Urinary bladder (tissue), 3 donors: ENCODE measurements at regions not wholly inside any gene's neighbourhood (a gene's known extent, or its start where the extent isn't known, plus 50 kb on each side); places are given as distances from the start of the nearest gene placed in this dataset.
A peak's percentile ranks its signal among the peaks of the same experiment; 100 is the strongest.

Source experiments
- DNase-seq: peaks from one replicate; pipeline ENCODE4 v3.0.0-alpha.2; 2015; ENCODE audit errors: extremely low spot score
- H3K27ac ChIP-seq: one replicate; pipeline ENCODE4 v1.5.1; 2013; ENCODE audit warnings: low read depth, mild to moderate bottlenecking, moderate library complexity
- H3K36me3 ChIP-seq: one replicate; pipeline ENCODE4 v1.6.1; 2013; ENCODE audit warnings: mild to moderate bottlenecking, moderate library complexity; ENCODE audit not compliant: insufficient read depth
- H3K4me1 ChIP-seq: one replicate; pipeline ENCODE4 v1.6.1; 2013; ENCODE audit warnings: mild to moderate bottlenecking, moderate library complexity; ENCODE audit not compliant: insufficient read depth
- H3K4me3 ChIP-seq: one replicate; pipeline ENCODE4 v1.5.1; 2013; ENCODE audit warnings: low read depth, low read length
- WGBS: extraction: QIAGEN DNeasy Blood & Tissue Kit; methylation state at CpG from one replicate; pipeline ENCODE4 v1.1.7; 2013; 5-methylcytosine and 5-hydroxymethylcytosine counted together
- donor health status: healthy with polysubstance abuse.
- donor health status: healthy.

DNA sequence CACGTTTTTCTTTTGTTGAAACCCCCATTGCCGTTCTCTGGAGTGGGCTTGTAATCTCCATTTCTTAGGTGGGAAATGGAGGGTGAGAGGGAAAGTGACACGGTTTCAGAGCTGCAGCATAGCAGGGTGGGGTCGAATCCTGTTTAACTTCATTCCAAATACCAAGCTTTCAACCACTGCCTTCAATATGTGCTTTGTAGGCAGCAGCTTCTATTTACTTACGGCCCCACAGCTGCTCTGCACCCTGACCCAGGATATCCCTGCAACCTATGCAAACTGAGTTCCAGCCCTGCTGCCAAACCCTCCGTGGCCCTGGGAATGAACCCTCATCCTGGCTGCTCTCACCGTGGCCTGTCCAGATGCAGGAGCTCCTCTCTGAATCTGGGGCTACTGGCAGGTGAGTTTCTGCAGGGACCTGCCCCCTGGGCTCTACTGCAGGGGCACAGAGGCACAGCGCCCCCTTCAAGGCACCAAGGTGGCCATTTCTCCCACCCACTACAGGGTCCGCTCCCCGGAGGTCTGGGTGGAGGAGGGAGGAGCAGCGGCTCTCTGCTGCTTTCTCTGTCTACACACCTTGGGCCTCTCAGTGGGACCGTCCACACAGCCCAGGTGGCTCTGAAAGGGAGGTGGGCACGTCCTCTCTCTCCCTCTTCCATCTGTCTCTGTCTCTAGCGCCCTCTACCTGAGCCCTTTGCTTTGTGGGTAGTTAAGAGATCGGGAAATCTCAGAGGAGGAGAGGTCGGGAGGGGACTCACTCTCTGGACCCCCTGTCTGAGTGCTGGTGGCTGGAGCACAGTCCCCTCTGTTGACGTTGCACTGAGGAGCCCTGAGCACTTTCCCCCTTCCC lies 279.1 kb downstream of the BRD1 start:
- 41% methylated on average over 17 of the region's 17 CpGs for WGBS
- Histone ChIP-seq H3K36me3 (no peaks in the 10 kb centered on the region), H3K27ac (no peak overlapping the region), H3K4me1 (no peaks in the 10 kb centered on the region), H3K4me3 (no peak overlapping the region)
- DNase-seq: peak; percentile 37

DNA sequence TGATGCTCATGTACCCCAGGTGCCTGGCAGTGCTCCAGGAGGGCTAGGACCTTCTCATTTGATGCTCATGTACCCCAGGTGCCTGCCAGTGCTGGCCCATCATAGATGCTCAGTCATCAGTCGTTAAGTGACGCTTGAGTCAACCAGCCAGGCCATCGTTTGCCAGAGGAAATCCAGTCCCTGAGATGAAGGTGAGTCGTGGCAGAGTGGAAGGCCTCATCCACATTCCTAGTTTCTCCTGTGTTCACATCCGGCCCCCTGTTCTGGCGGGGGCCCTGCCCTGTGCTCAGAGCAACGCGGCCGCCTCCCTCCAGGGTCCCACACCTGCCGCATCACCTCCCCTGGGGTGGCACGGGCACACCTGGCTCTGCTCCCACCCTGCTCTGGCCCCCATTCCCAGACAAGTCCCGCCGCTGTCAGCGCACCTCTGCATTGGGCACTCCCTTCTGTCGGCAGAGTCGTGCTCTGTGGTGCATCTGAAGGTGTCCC lies 279.9 kb downstream of the BRD1 start:
- 86% methylated on average over 16 of the region's 16 CpGs for WGBS
- Histone ChIP-seq H3K27ac (no peak overlapping the region), H3K36me3 (no peaks in the 10 kb centered on the region), H3K4me3 (no peak overlapping the region), H3K4me1 (no peaks in the 10 kb centered on the region)
- no peak for DNase-seq

DNA sequence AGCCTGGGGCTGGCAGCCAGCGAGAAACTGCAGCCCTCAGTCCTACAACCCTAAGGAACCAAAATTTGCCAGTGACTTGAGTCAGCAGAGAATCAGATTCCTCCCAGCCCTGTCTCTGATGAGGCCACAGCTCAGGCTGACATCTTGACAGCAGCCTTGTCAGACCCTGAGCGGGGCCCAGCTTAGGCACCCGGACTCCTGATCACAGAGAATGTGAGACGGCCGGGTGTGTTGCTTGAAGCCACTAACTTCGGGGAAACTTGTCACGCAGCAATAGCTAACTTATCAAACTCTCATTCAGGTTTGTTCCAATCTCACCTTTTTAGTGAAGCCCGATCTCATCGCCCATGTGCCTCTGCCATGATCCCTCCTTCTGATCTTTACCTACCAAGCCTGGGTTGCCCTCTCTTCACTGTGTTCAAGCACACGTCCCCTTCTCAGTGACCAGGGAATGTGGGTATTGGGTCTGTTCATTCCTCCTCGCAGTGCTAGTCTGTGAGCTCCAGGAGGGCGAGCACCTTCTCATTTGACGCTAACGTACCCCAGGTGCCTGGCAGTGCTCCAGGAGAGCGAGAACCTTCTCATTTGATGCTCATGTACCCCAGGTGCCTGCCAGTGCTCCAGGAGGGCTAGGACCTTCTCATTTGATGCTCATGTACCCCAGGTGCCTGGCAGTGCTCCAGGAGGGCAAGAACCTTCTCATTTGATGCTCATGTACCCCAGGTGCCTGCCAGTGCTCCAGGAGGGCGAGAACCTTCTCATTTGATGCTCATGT lies 280.7 kb downstream of the BRD1 start:
- 90% methylated on average over 16 of the region's 16 CpGs for WGBS
- DNase-seq: no peak

GRCh38 chr22:49545606-49546005 lies 282.1 kb downstream of the BRD1 start:
- Histone ChIP-seq H3K4me1 (no peaks in the 10 kb centered on the region), H3K36me3 (no peaks in the 10 kb centered on the region), H3K27ac (no peak overlapping the region), H3K4me3 (no peak overlapping the region)
- DNase-seq: no peak
- 69% methylated on average over 8 of the region's 8 CpGs for WGBS

More for the DNA sequence above, 280.7 kb downstream of the BRD1 start:
- no peak overlapping the region for H3K27ac ChIP-seq
- no peaks in the 10 kb centered on the region for H3K4me1 ChIP-seq
- no peak overlapping the region for H3K4me3 ChIP-seq
- no peaks in the 10 kb centered on the region for H3K36me3 ChIP-seq

- WGBS: 58% methylated on average over 10 of the region's 10 CpGs
- Histone ChIP-seq H3K4me1 (no peaks in the 10 kb centered on the region), H3K27ac (no peak overlapping the region), H3K36me3 (no peaks in the 10 kb centered on the region), H3K4me3 (no peak overlapping the region)
- no peak for DNase-seq
Observed at GRCh38 chr22:49544286-49544685, 283.4 kb downstream of the BRD1 start.

DNA sequence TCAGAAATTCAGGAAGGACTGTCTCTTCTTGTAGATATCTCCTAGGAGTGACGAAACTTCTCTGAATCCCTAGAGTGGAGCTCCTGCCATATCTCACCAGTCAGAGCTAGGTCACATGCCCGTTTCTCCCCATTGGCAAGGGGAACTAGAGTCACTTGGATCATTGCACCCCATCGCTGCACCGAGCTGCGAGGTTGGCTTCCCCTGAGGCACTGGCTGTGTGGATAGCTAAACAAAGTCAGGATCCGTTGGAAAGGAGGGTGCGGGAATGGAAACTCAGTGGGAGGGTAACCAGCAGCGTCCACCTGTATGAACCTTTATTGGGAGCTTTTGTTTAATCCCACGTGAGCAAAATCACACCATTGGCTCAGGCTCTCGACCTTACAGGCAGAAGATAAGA lies 283.8 kb downstream of the BRD1 start:
- WGBS: 78% methylated on average over 10 of the region's 10 CpGs
- no peaks in the 10 kb centered on the region for H3K4me1 ChIP-seq

DNA sequence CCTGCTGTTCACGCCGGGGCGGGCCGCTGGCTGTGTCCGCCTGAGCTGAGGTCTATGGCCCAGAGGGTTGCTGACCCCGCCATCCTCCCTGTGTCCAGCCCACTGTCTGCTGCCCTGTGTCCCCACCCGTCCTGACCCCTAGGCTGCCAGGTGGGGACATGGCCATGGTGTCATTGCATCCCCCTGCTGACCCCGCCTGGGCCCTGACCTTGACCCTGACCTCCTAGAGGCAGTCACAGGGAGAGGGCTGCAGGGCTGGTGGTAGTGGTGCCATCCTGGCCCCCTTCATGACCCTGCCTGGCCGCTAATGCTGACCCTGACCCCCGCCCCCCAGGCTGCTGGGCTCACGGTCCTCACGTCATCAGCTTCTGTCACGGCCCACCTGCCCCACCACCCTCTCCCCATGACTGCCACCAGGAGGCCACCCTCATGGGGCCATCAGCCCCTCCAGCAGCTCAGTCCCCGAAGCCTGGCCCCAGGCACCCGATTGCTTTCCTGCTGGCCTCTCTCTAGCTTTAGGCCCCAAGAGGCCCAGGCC lies 285.9 kb downstream of the BRD1 start:
- no peak for DNase-seq
- no peak overlapping the region for H3K27ac ChIP-seq
- WGBS: 93% methylated on average over 15 of the region's 15 CpGs
- no peaks in the 10 kb centered on the region for H3K4me1 ChIP-seq
- no peaks in the 10 kb centered on the region for H3K36me3 ChIP-seq
- H3K4me3 ChIP-seq: no peak overlapping the region

More for the DNA sequence above, 283.8 kb downstream of the BRD1 start:
- Histone ChIP-seq H3K4me3 (no peak overlapping the region), H3K27ac (no peak overlapping the region), H3K36me3 (no peaks in the 10 kb centered on the region)
- no peak for DNase-seq

DNA sequence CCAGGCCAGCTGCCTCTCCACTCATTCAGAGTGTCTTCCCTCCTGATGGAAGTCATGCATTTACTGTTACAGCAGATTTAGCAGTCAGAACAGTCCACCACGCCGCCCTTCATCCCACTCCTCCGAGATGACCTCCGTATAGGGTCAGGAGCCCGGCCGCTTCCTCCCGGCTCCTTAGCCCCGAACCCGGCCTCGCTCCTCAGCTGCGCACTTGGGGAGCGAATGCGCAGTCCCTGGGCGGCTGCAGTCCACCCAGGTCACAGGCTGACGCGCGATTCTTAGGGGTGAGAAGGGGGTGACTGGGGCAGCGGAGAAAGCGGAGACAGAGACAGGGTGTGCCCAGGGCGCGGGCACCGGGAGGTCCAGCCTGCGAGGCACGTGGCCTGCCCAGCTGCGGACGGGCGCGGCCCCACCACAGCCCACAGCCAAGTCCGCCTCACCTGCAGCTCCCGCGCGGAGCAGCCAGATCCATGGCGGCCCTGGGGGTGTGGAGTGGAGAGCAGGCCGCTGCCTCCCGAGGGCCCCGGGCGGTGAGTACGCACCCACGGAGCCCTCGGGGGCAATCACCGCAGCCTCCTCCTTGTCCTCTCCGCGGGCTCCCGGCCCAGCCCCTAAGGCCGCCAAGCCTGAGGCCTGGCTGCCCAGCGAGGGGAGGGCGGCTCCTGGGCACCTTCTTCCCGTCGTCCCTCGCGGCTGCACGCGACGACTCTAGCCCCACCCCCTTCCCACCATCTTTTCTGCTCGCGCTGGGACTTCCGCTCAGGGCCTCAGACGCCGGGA lies 286.6 kb downstream of the BRD1 start:
- 96% methylated on average over 59 of the region's 59 CpGs for WGBS
- Histone ChIP-seq H3K4me1 (no peaks in the 10 kb centered on the region), H3K27ac (no peak overlapping the region), H3K36me3 (no peaks in the 10 kb centered on the region), H3K4me3 (no peak overlapping the region)
- no peak for DNase-seq

- DNase-seq: no peak
- H3K4me3 ChIP-seq: no peak overlapping the region
- H3K36me3 ChIP-seq: no peaks in the 10 kb centered on the region
- WGBS: 67% methylated on average over 23 of the region's 23 CpGs
- no peaks in the 10 kb centered on the region for H3K4me1 ChIP-seq
- no peak overlapping the region for H3K27ac ChIP-seq
Observed at GRCh38 chr22:49540084-49540912, 287.4 kb downstream of the BRD1 start.

DNA sequence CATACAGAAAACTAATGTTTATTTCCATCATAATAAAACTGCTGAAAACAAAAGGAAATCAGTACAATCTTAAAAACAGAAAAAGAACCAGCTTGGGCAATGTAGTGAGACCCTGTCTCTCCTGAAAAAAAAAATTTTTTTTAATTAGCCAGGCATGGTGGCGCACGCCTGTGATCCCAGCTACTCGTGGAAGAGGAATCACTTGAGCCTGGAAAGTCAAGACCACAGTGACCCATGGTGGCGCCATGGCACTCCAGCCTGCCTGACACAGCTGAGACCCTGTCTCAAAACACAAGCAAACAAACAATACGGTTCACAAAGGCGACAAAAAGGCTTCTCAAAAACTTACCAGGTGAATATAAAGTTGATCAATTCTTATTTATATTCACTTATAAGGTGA lies 289.7 kb downstream of the BRD1 start:
- DNase-seq: no peak
- 84% methylated on average over 6 of the region's 6 CpGs for whole genome bisulfite sequencing
- Histone ChIP-seq H3K4me3 (no peak overlapping the region), H3K36me3 (no peaks in the 10 kb centered on the region), H3K4me1 (no peaks in the 10 kb centered on the region), H3K27ac (no peak overlapping the region)

- Histone ChIP-seq H3K36me3 (no peaks in the 10 kb centered on the region), H3K27ac (no peak overlapping the region), H3K4me3 (no peak overlapping the region), H3K4me1 (no peaks in the 10 kb centered on the region)
- 37% methylated on average over 17 of the region's 17 CpGs for WGBS
- no peak for DNase-seq
Observed at GRCh38 chr22:49536571-49537131, 291.0 kb downstream of the BRD1 start.

DNA sequence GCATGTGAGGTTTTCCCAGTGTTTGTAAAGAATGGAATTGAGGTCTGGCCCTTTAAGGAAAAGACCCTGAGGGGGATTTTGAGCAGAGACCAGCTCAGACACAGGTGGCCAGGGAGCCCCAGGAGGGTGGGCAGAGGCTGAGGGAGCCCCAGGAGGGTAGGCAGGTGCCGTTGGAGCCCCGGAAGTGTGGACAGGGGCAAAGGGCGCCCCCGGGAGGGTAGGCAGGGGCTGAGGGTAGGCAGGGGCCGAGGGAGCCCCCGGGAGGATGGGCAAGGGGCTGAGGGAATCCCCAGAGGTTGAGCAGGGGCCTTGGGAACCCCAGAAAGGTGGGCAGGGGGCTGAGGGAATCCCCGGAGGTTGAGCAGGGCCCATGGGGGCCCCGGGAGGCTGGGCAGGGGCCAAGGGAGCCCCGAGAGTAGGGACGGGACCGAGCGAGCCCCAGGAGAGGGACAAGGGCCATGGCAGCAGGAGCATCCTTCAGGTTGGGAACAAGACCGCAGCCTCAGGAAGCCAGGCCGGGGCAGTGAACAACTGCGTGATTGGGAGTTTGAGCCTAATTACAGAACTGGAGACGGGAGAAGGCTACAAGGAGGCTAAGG lies 292.0 kb downstream of the BRD1 start:
- no peak overlapping the region for H3K4me3 ChIP-seq
- no peak for DNase-seq
- no peaks in the 10 kb centered on the region for H3K4me1 ChIP-seq
- WGBS: 84% methylated on average over 16 of the region's 16 CpGs
- no peak overlapping the region for H3K27ac ChIP-seq
- H3K36me3 ChIP-seq: no peaks in the 10 kb centered on the region
